DMS 273 (cell line): ENCODE measurements at regions not wholly inside any gene's neighbourhood (a gene's known extent, or its start where the extent isn't known, plus 50 kb on each side); places are given as distances from the start of the nearest gene placed in this dataset.

ENCODE experiments used
- DNase-seq: peaks from one replicate; lab custom pipeline; 2025; ENCODE audit not compliant: unreplicated experiment; lab: John Stamatoyannopoulos, UW

DNA sequence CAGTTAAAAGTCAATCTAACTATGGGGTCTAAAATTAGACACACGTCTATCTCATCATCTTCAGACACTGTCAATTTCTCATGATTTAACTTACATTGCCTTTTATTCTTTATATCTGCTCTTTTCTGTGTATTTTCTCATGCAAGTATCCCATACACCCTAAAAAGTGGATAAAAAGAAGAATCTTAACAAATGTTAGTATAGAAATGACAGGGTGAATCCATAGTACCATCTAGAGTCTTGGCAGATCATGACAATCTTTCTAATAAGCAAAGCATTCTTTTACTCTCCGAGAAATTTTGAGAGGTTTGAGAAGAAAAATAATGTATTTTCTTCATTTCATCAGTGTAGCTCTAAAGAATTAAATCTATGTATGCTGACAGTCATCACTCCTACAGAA lies 382.7 kb downstream of the C6orf118 start:
- no peak for DNase-seq

DNA sequence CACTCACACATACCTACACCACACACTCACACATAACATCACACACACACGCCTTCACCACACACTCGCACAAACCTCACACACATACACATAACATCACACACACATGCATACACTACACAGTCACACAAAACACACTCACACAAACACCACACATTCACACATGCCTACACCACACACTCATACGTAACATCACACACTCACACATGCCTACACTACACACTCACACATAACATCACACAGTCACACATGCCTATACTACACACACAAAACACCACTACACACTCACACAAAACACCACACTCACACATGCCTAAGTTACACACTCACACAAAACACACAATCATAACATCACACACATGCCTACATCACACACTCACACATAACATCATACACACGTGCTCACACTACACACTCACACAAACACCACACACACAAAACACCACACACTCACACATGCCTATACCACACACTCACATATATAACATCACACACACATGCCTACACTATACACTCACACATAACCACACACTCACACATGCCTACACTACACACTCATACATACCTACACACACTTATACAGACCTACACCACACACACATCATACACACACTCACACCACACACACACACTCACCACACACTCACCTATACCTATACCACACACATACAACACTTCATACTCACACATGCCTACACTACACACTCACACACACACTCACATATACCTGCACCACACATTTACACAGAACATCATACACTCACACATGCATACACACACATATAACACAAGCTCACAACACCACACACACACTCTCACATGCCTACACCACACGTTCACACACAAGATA lies 383.5 kb downstream of the C6orf118 start:
- no peak for DNase-seq

DNA sequence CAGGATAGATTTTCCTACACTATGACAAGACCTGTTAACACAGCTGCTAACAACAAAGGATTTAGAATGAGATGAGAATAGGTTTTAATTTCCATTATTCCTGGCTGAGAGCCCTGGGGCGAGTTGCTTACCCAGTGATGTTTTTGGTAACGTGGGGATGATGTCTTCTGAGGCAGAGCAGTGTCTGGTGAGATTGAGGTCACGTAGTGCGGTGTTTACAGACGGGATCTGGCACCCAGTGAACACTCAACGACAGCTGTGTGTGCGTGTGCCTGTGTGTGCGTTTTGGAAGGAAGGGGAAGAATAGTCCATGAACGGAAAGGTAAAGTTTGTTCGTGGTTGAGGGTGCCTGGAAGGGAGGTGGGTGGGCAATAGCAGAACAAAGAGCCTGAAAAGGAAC lies 384.7 kb downstream of the C6orf118 start:
- no peak for DNase-seq

DNA sequence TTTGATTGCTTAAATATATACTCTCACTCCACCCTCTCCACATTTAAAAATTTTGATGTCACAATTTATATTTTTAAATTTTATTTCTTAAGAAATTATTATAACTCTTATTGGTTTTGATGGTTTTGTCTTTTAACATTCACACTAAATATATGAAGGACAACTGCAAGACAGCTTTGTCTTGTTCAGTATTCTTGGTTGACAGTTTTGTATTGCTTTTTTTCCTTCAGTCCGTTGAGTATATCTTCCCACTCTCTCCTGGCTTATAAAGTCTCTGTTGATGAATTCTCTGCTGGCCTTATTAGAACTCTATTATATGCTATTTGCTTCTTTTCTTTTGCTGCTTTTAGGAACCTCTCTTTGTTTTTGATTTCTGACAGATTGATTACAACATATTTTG lies 392.2 kb downstream of the C6orf118 start:
- no peak for DNase-seq

DNA sequence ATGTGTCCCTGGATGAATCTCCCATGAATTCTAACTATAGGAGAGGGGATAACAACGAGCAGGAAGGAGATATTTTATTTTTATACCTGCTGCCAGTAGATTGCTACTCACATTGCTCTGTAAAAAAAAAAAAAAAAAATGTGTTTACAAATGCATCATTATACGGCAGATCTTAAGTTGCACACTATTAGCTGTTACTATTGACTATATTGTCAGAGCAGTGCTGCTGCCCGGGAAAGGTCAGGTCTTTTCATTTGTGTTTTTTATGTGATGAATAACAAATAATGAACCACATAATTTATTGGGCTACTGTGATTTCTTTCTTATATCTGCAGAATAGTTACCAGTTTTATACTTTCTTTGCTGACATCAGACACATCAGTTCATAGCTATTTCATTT lies 393.3 kb downstream of the C6orf118 start:
- DNase-seq = no peak

DNA sequence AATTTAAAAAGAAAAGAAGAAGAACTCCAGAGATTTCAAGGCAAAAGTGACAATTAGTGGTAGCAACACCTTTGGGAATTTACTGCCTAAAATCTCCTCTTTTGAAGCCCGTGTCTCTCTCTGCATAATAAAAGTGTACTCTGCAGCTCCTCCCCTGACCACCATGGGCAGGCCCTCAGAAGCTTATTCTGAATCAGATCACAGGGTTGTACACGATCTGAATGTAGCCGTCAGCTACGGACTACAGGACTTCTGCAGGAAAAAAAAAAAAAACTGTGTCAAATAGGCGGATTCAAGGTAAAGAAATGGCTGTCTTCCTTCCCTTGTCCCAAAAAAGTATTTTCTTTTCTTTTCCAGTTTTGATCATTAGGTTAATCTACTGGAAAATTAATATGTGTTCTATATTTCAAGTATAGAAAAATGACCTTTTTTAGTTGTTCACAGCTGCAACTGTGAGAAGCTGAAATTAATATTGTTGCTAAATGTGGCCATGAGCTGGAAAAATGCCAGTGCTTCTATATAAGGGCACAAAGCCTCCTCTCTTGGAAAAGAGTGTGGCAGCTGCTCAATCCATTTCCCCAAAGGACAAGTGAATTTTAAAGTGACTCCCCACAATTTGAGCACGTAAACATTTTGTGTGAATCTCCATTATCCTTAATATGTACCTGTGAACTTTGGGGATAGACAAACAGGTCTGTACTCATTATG lies 397.4 kb downstream of the C6orf118 start:
- DNase-seq = no peak

DNA sequence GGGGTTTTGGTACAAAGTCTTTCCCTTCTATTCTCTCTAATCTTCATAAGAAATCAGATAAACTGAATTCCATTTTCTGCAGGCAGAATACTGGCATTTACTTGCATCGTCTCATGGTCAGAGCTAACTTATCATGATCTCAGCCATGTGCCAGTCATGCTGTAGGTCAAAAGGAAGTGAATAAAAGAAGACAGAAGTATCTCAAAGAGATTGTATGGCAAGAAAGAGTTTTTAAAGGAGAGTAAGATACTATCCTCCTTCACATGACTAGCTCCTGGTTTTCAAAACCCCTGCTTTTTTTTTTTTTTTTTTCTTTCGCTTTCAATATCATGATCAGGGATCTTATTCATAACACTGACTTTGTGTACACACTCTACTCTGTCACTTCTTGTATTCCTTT lies 398.3 kb downstream of the C6orf118 start:
- no peak for DNase-seq

DNA sequence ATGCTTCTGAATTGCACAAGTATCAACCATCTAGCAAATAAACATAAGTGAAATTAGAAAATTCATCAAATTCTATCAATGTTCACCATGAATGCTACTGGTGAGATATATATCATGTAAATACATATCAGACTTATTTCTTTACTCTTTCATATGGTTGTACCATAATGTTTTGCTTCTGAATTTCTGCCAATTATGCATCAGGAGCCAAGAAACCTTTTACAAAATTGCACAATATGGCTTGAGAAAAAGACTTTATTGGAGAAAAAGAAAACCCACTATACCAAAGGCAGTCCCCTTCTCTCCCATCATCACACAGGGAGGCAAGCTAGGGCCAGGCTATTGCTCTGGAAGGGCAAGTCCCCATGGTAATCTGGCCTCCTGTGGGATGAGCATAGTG lies 402.6 kb downstream of the C6orf118 start:
- DNase-seq = no peak

DNA sequence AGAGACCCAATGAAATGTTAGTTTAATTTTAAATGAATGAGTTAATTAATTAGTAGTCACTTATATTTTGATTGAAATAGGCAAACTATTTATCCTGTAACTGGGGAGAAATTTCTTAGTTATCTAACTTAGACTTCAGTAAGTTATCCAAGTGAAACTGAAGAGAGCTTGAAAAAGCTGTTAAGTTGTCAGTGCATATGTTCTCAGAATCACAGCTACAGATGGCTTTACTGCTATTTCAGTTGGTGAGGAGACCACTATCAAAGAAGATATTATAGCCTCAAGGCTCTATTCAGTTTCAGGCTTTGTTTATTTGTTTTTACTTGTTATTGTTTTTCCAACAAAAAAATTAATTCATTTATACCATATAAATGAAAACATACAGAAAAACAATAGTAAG lies 404.1 kb downstream of the C6orf118 start:
- DNase-seq = no peak

DNA sequence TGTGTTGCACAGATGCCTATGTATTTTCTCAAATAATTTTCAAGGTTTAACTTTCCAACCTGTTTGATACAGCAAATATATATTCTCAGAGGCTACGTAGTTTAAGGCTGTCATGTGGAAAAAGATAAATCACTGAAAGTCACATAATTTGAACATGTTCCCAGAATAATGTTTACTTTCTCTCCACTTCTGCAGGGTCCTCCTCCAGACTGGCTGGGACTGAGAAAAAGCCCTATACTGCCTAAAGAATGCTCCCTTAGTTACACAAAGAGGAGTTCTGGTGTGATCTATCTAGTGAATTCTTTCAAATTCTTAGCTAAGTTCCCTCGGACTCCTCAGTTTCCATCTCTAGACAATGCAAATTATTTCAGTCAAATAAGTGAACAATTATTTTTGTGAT lies 411.0 kb downstream of the C6orf118 start:
- no peak for DNase-seq

DNA sequence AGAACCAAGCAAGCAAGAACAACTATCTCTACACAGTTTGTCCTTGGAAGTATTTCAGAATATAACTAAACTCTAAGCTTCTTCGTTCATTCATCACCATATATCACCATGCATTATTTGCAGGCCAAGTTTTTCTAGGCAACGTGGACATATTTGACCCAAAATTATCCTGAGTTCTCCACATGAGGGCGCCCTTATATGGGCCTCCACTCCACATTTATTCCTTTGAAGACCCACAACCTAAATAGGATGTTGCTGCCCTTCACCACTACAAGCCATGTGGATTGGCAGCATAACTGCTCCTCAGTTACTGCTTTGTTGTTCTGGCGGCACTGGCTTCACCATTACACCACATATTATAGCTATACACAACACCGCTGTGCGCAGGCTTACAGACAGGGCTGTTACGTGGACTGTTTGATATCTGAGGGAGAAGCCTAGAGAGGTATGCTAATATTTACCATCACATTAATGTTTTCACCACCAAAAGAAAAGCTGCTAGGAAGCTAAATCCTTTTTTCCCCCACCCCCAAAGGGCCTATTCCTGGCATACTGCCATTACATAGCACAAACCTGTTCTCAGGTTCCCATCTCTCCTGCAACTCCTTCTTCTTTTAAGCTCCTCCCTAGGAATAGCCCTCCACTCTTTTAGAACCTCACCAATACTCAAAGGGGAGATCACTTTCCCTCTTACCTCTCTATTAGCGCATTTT lies 411.7 kb downstream of the C6orf118 start:
- DNase-seq = peak; percentile 12

DNA sequence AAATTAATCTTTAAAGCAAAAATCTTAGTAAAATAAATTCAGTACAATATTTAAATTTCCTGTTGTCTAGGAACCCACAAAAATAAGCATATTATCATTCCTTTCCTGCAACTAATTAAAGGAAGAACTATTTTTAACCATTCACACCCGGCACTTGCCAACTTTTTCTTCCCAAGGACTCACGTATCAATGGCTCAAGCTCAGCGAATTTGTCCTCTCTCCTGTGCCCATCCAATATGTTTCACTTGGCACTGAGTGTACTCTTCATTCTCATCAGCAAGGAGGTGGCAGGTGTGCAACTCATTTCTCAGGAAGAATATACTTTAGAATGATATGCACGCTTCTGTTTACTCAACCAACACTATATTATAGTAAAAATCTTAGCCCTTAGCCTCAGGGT lies 419.4 kb downstream of the C6orf118 start:
- DNase-seq = no peak

DNA sequence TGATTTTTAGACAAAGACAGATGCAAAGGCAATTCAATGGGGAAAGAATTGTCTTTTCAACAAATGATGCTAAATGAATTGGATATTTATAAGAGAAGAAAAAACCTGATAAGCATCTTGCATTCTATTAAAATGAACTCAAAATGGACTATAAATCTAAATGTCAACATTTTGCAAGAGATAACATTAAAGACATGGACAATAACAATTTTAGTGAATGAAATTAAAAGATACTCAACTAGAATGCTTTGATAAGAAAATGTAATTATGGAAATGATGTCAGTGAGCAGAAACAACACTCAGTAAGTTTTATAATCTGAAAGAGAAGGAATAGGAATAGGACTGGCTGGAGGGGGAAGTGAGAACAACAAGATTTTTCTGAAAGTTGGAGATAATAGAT lies 421.7 kb downstream of the C6orf118 start:
- no peak for DNase-seq

DNA sequence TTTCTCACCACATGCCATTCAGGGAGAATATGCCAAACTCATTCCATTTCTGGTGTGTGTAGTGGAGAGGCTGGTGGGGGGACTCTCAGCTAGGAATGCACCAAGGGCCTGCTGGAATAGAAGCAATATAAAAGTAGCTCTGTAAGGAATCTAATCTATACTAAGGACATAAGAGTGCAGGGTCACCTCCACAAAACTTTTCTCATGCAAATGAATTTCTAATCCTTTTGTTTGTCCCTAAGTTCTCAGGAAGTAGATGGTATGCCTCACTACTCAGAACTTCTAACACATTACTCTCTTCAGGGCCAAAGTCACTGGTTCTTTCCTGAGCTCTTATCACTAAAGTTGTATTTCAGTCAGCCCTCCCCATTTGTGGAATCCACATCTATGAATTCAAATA lies 427.2 kb downstream of the C6orf118 start:
- no peak for DNase-seq

DNA sequence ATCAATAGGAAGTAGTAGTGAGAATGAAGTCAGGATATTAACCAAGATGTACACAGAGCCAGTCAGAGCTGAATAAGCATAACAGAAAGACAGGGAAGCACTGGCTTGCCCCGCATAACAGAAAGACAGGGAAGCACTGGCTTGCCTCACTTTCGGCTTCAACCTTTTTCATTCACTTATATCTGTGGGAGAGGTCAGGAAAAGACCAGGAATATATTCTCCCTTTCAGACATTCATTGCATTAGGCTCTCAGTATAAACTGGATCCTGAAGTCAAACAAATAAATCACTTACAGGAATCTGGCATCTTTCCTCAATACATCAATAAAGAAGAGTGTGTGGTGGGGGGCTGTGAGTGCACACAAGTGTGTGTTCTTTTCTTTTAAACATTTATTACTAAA lies 437.6 kb downstream of the C6orf118 start:
- DNase-seq = no peak

DNA sequence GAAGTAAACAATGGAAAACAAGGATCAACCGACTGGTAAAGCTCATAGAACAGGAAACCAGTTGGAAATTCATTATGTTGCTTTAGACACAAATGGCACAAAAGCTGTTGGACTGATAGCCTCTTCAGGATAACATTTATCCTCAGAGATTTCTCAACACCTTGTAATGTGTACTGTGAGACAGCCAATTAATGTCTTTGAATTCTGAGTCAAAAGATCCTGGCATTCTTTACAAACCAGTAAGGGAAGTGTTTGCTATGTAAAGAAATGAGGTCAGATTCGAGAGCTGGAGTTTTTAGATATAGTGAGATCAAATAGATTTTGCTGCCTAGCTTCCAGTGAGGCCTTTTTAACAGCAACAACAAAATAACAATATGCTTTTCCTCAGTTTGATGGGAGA lies 439.2 kb downstream of the C6orf118 start:
- no peak for DNase-seq

DNA sequence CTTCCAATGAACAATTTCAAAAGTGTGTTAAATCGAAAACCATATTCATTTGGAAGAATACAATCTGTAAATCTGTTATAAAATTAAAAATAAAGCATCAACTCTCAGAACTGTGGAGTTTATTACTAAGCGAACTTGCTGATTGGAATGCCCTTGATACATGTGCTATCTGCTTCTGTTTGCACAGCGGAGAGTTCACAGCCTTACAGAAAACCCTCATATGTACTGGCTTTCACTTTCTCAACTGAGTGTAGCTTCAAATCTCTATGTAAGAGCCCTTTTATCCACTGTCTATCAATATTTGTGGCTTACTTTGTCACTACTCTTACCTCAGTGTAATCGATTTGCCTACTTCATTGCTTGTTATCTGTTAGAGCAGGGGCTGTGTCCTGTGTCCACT lies 447.4 kb downstream of the C6orf118 start:
- no peak for DNase-seq

DNA sequence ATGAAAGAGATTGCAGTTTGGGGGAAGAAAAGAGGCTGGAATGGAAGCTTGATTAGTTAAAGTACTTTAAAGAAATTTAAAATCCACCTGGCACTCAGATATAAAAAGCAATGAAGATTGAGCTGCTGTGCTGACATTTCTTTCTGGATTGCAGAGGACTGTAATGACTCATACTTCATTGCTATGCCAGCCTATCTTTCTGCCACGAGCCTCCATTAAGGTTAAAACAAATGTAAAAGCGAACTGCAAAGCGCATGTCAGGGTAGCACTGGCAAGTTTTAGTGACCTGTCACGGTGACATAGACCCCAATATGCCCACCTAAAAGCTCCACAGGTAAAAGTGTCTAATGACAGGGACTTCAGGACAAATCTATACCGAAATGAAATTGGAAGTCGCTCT lies 449.6 kb downstream of the C6orf118 start:
- no peak for DNase-seq

DNA sequence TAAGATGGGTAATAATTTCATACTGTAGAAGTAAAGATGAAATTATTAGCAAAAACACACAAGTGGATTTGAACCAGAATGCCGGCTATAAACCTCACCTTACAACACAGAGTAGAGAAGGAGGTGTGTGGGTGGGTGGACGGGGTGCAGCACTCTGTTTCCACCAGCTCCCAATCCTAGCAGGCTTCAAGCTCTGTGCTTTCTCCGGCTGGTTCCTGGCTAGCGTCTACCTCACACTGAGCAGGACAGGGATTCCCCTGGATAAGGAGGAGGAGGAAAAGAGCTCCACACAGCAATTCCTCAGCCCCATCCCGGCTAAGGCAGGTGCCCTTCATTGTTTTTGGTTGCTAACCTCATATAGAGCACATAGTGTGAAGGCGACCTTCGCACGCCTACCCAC lies 453.3 kb downstream of the C6orf118 start:
- DNase-seq = no peak

DNA sequence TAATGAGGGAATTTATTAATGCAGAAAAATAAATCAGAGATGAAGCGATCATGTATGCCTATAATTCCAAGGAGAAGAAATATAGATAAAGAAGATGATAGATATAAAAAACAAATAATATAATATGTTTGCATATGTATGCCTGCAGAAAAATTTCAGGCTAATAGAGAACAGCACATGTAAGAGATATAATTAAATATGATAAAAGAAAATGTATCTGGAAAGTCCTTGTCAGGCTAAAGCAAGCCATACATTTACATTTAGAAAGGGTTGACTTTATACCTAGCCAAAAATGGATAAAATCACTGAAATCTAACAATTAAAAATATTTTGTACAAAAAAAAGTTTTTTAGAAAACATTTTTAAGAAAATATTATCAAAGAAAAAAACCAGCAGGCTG lies 454.1 kb downstream of the C6orf118 start:
- no peak for DNase-seq

DNA sequence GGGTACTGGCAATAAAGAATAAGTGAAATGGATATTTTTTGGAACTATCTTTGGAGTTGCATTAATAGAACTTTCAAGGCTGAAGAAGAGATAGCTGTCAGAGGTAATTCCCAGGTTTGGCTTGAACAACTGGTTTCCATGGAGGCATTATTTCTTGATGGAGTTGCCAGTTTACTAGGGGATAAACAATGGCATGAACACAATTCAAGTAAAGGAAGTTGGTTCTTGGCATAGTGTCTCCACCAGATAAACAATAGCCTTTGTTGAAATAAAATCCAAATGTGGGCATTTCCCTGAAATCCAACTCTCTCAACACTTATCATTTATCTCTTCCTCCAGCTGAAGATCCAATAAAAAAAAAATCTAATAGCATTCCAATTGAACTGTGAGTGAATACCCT lies 454.9 kb downstream of the C6orf118 start:
- DNase-seq = no peak

DNA sequence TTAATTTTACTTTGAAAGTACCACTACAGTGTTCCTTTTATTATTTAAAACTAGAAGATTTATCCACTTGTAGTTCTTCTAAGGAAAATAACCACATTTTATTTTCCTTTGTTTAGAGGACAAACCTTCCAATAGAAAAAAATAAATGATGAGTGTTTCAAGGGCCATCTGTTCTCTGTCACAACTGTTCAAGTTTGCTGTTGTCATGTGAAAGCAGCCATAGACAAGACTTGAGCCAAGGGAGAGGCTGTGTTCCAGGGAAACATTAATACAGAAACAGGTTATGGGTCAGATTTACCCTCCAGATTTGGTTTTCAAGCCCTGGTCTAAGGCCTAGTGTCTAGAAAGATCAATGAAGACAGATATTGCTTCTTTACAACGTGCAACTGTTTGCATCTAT lies 463.6 kb downstream of the C6orf118 start:
- DNase-seq = no peak
